CD8-positive, alpha-beta memory T cell (primary cell): ENCODE measurements at regions not wholly inside any gene's neighbourhood (a gene's known extent, or its start where the extent isn't known, plus 50 kb on each side); places are given as distances from the start of the nearest gene placed in this dataset.
A peak's percentile ranks its signal among the peaks of the same experiment; 100 is the strongest.

ENCODE experiments used
- CTCF ChIA-PET: fragments of 350-600 bp; sonication (Branson Sonifier 250); formaldehyde crosslinking; loops from one replicate; lab custom pipeline; 2021; ENCODE audit warnings: antibody characterized with exemption; lab: Charles Lee
- POLR2A ChIA-PET: fragments of 350-600 bp; sonication (Branson Sonifier 250); formaldehyde crosslinking; loops from one replicate; lab custom pipeline; 2021; ENCODE audit warnings: antibody characterized with exemption; lab: Charles Lee
- DNase-seq, 5 donors: peaks; one replicate each; pipeline versions ENCODE4 v3.0.0 to v3.0.0-alpha.2; 2020 to 2022; ENCODE audit warnings: mixed read lengths in 1 of 5
- H3K27ac ChIP-seq: one replicate; pipeline ENCODE4 v1.7.0; 2013; ENCODE audit warnings: low read depth, mild to moderate bottlenecking, low read length, moderate library complexity
- H3K27me3 ChIP-seq: 2 replicates; pipeline ENCODE4 v1.7.0; 2013; ENCODE audit warnings: low read length, mild to moderate bottlenecking; ENCODE audit not compliant: insufficient read depth, poor library complexity, severe bottlenecking
- H3K36me3 ChIP-seq: 2 replicates; pipeline ENCODE4 v1.7.0; 2013; ENCODE audit warnings: mild to moderate bottlenecking, low read length, moderate library complexity; ENCODE audit not compliant: insufficient read depth
- H3K4me1 ChIP-seq: 2 replicates; pipeline ENCODE4 v1.7.0; 2013; ENCODE audit warnings: mild to moderate bottlenecking, low read length, moderate library complexity; ENCODE audit not compliant: insufficient read depth
- H3K4me3 ChIP-seq: 2 replicates; pipeline ENCODE4 v1.7.0; 2013; ENCODE audit warnings: mild to moderate bottlenecking, low read length
- H3K9me3 ChIP-seq: 2 replicates; pipeline ENCODE4 v1.7.0; 2013; ENCODE audit warnings: mild to moderate bottlenecking, low read length
- H3K27ac Mint-ChIP-seq, 8 donors: one replicate each; pipeline ENCODE4 v1.8.0; 2020 to 2021; ENCODE audit warnings: mixed read lengths in 8 of 8, mild to moderate bottlenecking in 6 of 8, inconsistent platforms in 3 of 8, moderate library complexity in 3 of 8
- H3K27me3 Mint-ChIP-seq, 2 donors: one replicate each; pipeline ENCODE4 v1.8.0; 2020 to 2021; ENCODE audit warnings: mixed read lengths in 2 of 2, mild to moderate bottlenecking in 1 of 2, moderate library complexity in 1 of 2
- H3K36me3 Mint-ChIP-seq, 3 donors: one replicate each; pipeline ENCODE4 v1.8.0; 2020 to 2021; ENCODE audit warnings: mixed read lengths in 3 of 3, inconsistent platforms in 1 of 3, mild to moderate bottlenecking in 1 of 3
- H3K4me1 Mint-ChIP-seq, 3 donors: one replicate each; pipeline ENCODE4 v1.8.0; 2020 to 2021; ENCODE audit warnings: mixed read lengths in 3 of 3, inconsistent platforms in 1 of 3, mild to moderate bottlenecking in 1 of 3
- H3K4me3 Mint-ChIP-seq, 7 donors: one replicate each; pipeline ENCODE4 v1.8.0; 2020 to 2021; ENCODE audit warnings: mixed read lengths in 7 of 7, mild to moderate bottlenecking in 6 of 7, moderate library complexity in 4 of 7, inconsistent platforms in 2 of 7
- H3K9me3 Mint-ChIP-seq, 5 donors: one replicate each; pipeline ENCODE4 v1.8.0; 2020 to 2022; ENCODE audit warnings: mixed read lengths in 5 of 5, mild to moderate bottlenecking in 3 of 5, moderate library complexity in 2 of 5, inconsistent platforms in 1 of 5

GRCh38 chr12:65615118-65615517 is 209.2 kb upstream of the HMGA2 start:
- Mint-ChIP-seq H3K27me3 (peaks cover 3 to 4% of the 10 kb centered on the region in 2 donors), H3K9me3 (peaks cover 0 to 2% (median 0%) of the 10 kb centered on the region in 5 donors), H3K36me3 (no peaks in the 10 kb centered on the region), H3K4me1 (no peaks in the 10 kb centered on the region), H3K4me3 (no peak overlapping the region), H3K27ac (no peak overlapping the region)
- DNase-seq, result no peak
- no peaks in the 10 kb centered on the region for H3K27me3 ChIP-seq
- H3K36me3 ChIP-seq, result no peaks in the 10 kb centered on the region
- POLR2A ChIA-PET, result no interaction called here
- H3K9me3 ChIP-seq, result no peaks in the 10 kb centered on the region
- H3K4me1 ChIP-seq, result no peaks in the 10 kb centered on the region
- H3K27ac ChIP-seq, result no peak overlapping the region
- H3K4me3 ChIP-seq, result no peak overlapping the region
- CTCF ChIA-PET, result no interaction called here

GRCh38 chr12:65616022-65616421 is 208.3 kb upstream of the HMGA2 start:
- Histone ChIP-seq H3K4me3 (no peak overlapping the region), H3K27ac (no peak overlapping the region), H3K9me3 (no peaks in the 10 kb centered on the region), H3K36me3 (no peaks in the 10 kb centered on the region), H3K4me1 (no peaks in the 10 kb centered on the region), H3K27me3 (no peaks in the 10 kb centered on the region)
- Mint-ChIP-seq H3K4me1 (no peaks in the 10 kb centered on the region), H3K27me3 (peaks cover 3 to 4% of the 10 kb centered on the region in 2 donors), H3K9me3 (peaks cover 0 to 2% (median 0%) of the 10 kb centered on the region in 5 donors), H3K4me3 (no peak overlapping the region), H3K27ac (peak overlapping the region in 1 of 8 donors; percentile 52), H3K36me3 (no peaks in the 10 kb centered on the region)
- DNase-seq, result no peak
- CTCF ChIA-PET, result no interaction called here
- POLR2A ChIA-PET, result no interaction called here

- Mint-ChIP-seq H3K4me1 (no peaks in the 10 kb centered on the region), H3K36me3 (no peaks in the 10 kb centered on the region), H3K27me3 (peaks cover 0 to 4% of the 10 kb centered on the region in 2 donors), H3K27ac (no peak overlapping the region), H3K4me3 (no peak overlapping the region), H3K9me3 (no peaks in the 10 kb centered on the region)
- H3K4me3 ChIP-seq, result no peak overlapping the region
- ChIA-PET CTCF (no interaction called here), POLR2A (no interaction called here)
- H3K9me3 ChIP-seq, result no peaks in the 10 kb centered on the region
- H3K36me3 ChIP-seq, result no peaks in the 10 kb centered on the region
- no peaks in the 10 kb centered on the region for H3K4me1 ChIP-seq
- no peak for DNase-seq
- no peak overlapping the region for H3K27ac ChIP-seq
- no peaks in the 10 kb centered on the region for H3K27me3 ChIP-seq
Measured at GRCh38 chr12:65618588-65618987, 205.7 kb upstream of the HMGA2 start.

GRCh38 chr12:65619018-65619417 is 205.3 kb upstream of the HMGA2 start:
- POLR2A ChIA-PET, result interaction anchor here (0.7 kb wide), 1 partner anchor 11 kb away, joined by 3 read pairs; no protein-coding TSS in a partner anchor
- Mint-ChIP-seq H3K36me3 (no peaks in the 10 kb centered on the region), H3K4me3 (no peak overlapping the region), H3K9me3 (no peaks in the 10 kb centered on the region), H3K4me1 (no peaks in the 10 kb centered on the region), H3K27me3 (peaks cover 0 to 4% of the 10 kb centered on the region in 2 donors), H3K27ac (no peak overlapping the region)
- H3K27me3 ChIP-seq, result no peaks in the 10 kb centered on the region
- H3K27ac ChIP-seq, result no peak overlapping the region
- H3K4me1 ChIP-seq, result no peaks in the 10 kb centered on the region
- DNase-seq, result no peak
- H3K36me3 ChIP-seq, result no peaks in the 10 kb centered on the region
- no peaks in the 10 kb centered on the region for H3K9me3 ChIP-seq
- CTCF ChIA-PET, result no interaction called here
- H3K4me3 ChIP-seq, result no peak overlapping the region

GRCh38 chr12:65620046-65620445 is 204.2 kb upstream of the HMGA2 start:
- no peak overlapping the region for H3K27ac Mint-ChIP-seq
- H3K9me3 Mint-ChIP-seq, result no peaks in the 10 kb centered on the region
- no peak for DNase-seq
- no peak overlapping the region for H3K4me3 Mint-ChIP-seq
- ChIA-PET CTCF (no interaction called here), POLR2A (no interaction called here)
- H3K36me3 ChIP-seq, result no peaks in the 10 kb centered on the region
- H3K27ac ChIP-seq, result no peak overlapping the region
- no peaks in the 10 kb centered on the region for H3K27me3 ChIP-seq
- H3K4me1 ChIP-seq, result no peaks in the 10 kb centered on the region
- H3K36me3 Mint-ChIP-seq, result no peaks in the 10 kb centered on the region
- H3K27me3 Mint-ChIP-seq, result peaks cover 0 to 4% of the 10 kb centered on the region in 2 donors
- no peak overlapping the region for H3K4me3 ChIP-seq
- H3K4me1 Mint-ChIP-seq, result no peaks in the 10 kb centered on the region
- H3K9me3 ChIP-seq, result no peaks in the 10 kb centered on the region

- Histone ChIP-seq H3K4me1 (no peaks in the 10 kb centered on the region), H3K9me3 (no peaks in the 10 kb centered on the region), H3K4me3 (no peak overlapping the region), H3K27ac (no peak overlapping the region), H3K27me3 (no peaks in the 10 kb centered on the region), H3K36me3 (no peaks in the 10 kb centered on the region)
- CTCF ChIA-PET, result no interaction called here
- Mint-ChIP-seq H3K4me1 (no peaks in the 10 kb centered on the region), H3K4me3 (no peak overlapping the region), H3K27ac (no peak overlapping the region), H3K36me3 (no peaks in the 10 kb centered on the region), H3K9me3 (no peaks in the 10 kb centered on the region), H3K27me3 (peaks cover 0 to 4% of the 10 kb centered on the region in 2 donors)
- no peak for DNase-seq
- POLR2A ChIA-PET, result no interaction called here
Measured at GRCh38 chr12:65622056-65622455, 202.2 kb upstream of the HMGA2 start.

GRCh38 chr12:65623507-65623906 is 200.8 kb upstream of the HMGA2 start:
- H3K27ac ChIP-seq, result no peak overlapping the region
- no peaks in the 10 kb centered on the region for H3K4me1 ChIP-seq
- Mint-ChIP-seq H3K9me3 (no peaks in the 10 kb centered on the region), H3K27ac (no peak overlapping the region), H3K4me1 (no peaks in the 10 kb centered on the region), H3K27me3 (no peaks in the 10 kb centered on the region), H3K4me3 (no peak overlapping the region), H3K36me3 (no peaks in the 10 kb centered on the region)
- DNase-seq, result no peak
- CTCF ChIA-PET, result no interaction called here
- no peaks in the 10 kb centered on the region for H3K9me3 ChIP-seq
- H3K36me3 ChIP-seq, result no peaks in the 10 kb centered on the region
- no peaks in the 10 kb centered on the region for H3K27me3 ChIP-seq
- POLR2A ChIA-PET, result no interaction called here
- H3K4me3 ChIP-seq, result no peak overlapping the region

- DNase-seq, result no peak
- H3K27ac Mint-ChIP-seq, result peak overlapping the region in 1 of 8 donors; percentile 27
- peaks cover 0 to 2% (median 0%) of the 10 kb centered on the region in 5 donors for H3K9me3 Mint-ChIP-seq
- Histone ChIP-seq H3K9me3 (no peaks in the 10 kb centered on the region), H3K27me3 (no peaks in the 10 kb centered on the region), H3K4me3 (no peak overlapping the region), H3K4me1 (no peaks in the 10 kb centered on the region), H3K27ac (no peak overlapping the region), H3K36me3 (no peaks in the 10 kb centered on the region)
- POLR2A ChIA-PET, result no interaction called here
- no peaks in the 10 kb centered on the region for H3K36me3 Mint-ChIP-seq
- H3K4me3 Mint-ChIP-seq, result no peak overlapping the region
- CTCF ChIA-PET, result no interaction called here
- no peaks in the 10 kb centered on the region for H3K4me1 Mint-ChIP-seq
- no peaks in the 10 kb centered on the region for H3K27me3 Mint-ChIP-seq
Measured at GRCh38 chr12:65624554-65625086, 199.7 kb upstream of the HMGA2 start.
